GM10266 (cell line): ENCODE measurements at regions not wholly inside any gene's neighbourhood (a gene's known extent, or its start where the extent isn't known, plus 50 kb on each side); places are given as distances from the start of the nearest gene placed in this dataset.

ENCODE experiments used
- DNase-seq: peaks from one replicate; pipeline ENCODE4 v3.0.0; 2012; ENCODE audit errors: extremely low spot score
- CTCF ChIP-seq: IDR thresholded peaks from 2 replicates; pipeline ENCODE4 v1.5.1; 2012; ENCODE audit warnings: mild to moderate bottlenecking, low read depth; ENCODE audit not compliant: control insufficient read depth, insufficient read depth; ENCODE audit errors: missing control alignments

- TF ChIP-seq CTCF: no peak
- no peak for DNase-seq
Observed at GRCh38 chr2:18934886-18935285, 345.5 kb upstream of the NT5C1B start.

- no peak for TF ChIP-seq CTCF
- no peak for DNase-seq
Observed at GRCh38 chr2:18932853-18933252, 343.5 kb upstream of the NT5C1B start.

- no peak for DNase-seq
- TF ChIP-seq CTCF: no peak
Observed at GRCh38 chr2:18930971-18931370, 341.6 kb upstream of the NT5C1B start.

GRCh38 chr2:18927525-18928232 is 338.3 kb upstream of the NT5C1B start:
- no peak for TF ChIP-seq CTCF
- no peak for DNase-seq

GRCh38 chr2:18926631-18927524 is 337.5 kb upstream of the NT5C1B start:
- no peak for TF ChIP-seq CTCF
- DNase-seq: no peak

GRCh38 chr2:18925296-18925695 is 335.9 kb upstream of the NT5C1B start:
- no peak for DNase-seq
- TF ChIP-seq CTCF: no peak

GRCh38 chr2:18924886-18925285 is 335.5 kb upstream of the NT5C1B start:
- TF ChIP-seq CTCF: no peak
- DNase-seq: no peak
